SU-DHL-6 (cell line): ENCODE measurements at regions not wholly inside any gene's neighbourhood (a gene's known extent, or its start where the extent isn't known, plus 50 kb on each side); places are given as distances from the start of the nearest gene placed in this dataset.

Experiments used
- EZH2phosphoT487 ChIP-seq: fragments of 200-600 bp; sonication (generic), shearing (Covaris generic); conservative IDR thresholded peaks from 2 replicates; pipeline ENCODE4 v1.6.1; 2018; ENCODE audit warnings: mild to moderate bottlenecking, antibody characterized with exemption, low read length, moderate library complexity, mixed read lengths
- TF ChIP-seq, protein P1 (sequence below): fragments of 200-600 bp; sonication (generic); IDR thresholded peaks from one replicate; pipeline ENCODE4 v1.5.1; 2017; ENCODE audit warnings: antibody characterized with exemption, mild to moderate bottlenecking, low read length, moderate library complexity; ENCODE audit not compliant: insufficient read depth, poor library complexity, severe bottlenecking

- TF ChIP-seq, protein P1, sequence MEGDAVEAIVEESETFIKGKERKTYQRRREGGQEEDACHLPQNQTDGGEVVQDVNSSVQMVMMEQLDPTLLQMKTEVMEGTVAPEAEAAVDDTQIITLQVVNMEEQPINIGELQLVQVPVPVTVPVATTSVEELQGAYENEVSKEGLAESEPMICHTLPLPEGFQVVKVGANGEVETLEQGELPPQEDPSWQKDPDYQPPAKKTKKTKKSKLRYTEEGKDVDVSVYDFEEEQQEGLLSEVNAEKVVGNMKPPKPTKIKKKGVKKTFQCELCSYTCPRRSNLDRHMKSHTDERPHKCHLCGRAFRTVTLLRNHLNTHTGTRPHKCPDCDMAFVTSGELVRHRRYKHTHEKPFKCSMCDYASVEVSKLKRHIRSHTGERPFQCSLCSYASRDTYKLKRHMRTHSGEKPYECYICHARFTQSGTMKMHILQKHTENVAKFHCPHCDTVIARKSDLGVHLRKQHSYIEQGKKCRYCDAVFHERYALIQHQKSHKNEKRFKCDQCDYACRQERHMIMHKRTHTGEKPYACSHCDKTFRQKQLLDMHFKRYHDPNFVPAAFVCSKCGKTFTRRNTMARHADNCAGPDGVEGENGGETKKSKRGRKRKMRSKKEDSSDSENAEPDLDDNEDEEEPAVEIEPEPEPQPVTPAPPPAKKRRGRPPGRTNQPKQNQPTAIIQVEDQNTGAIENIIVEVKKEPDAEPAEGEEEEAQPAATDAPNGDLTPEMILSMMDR, result no peak
- TF ChIP-seq EZH2phosphoT487, result no peak
These were observed 217.6 kb downstream of the ZNF608 start for GRCh38 chr5:124528838-124529237.
